GM23338 (cell line): ENCODE measurements at regions not wholly inside any gene's neighbourhood (a gene's known extent, or its start where the extent isn't known, plus 50 kb on each side); places are given as distances from the start of the nearest gene placed in this dataset.

Source experiments
- ATAC-seq: fragments of 200-7000 bp; cut with Tn5 transposase; 3 replicates; pipeline ENCODE4 v1.9.1; 2020
- DNase-seq: peaks from one replicate; pipeline ENCODE4 v3.0.0-alpha.2; 2015; ENCODE audit warnings: low spot score
- H2AFZ ChIP-seq: fragments of 200-600 bp; sonication (generic); 2 replicates; pipeline ENCODE4 v1.8.0; 2016; ENCODE audit warnings: antibody characterized with exemption, mild to moderate bottlenecking, moderate library complexity
- H3F3A ChIP-seq: fragments of 200-600 bp; sonication (generic); replicated peaks from 2 replicates; pipeline ENCODE4 v1.8.0; 2017; ENCODE audit warnings: antibody characterized with exemption, mixed run types, low read depth
- H3K27ac ChIP-seq: fragments of 200-600 bp; sonication (generic); 2 replicates; pipeline ENCODE4 v1.6.1; 2016; ENCODE audit warnings: low read depth
- H3K27me3 ChIP-seq: fragments of 200-600 bp; sonication (generic); 2 replicates; pipeline ENCODE4 v1.8.0; 2016; ENCODE audit warnings: mild to moderate bottlenecking, mixed run types, moderate library complexity; ENCODE audit not compliant: insufficient read depth
- H3K36me3 ChIP-seq: fragments of 200-600 bp; sonication (generic); 2 replicates; pipeline ENCODE4 v1.8.0; 2016; ENCODE audit warnings: mild to moderate bottlenecking; ENCODE audit not compliant: insufficient read depth
- H3K4me1 ChIP-seq: fragments of 200-600 bp; sonication (generic); 2 replicates; pipeline ENCODE4 v1.8.0; 2016; ENCODE audit warnings: mild to moderate bottlenecking, moderate library complexity; ENCODE audit not compliant: insufficient read depth
- H3K4me2 ChIP-seq: fragments of 200-600 bp; sonication (generic); 2 replicates; pipeline ENCODE4 v1.7.1; 2017; ENCODE audit warnings: mixed run types
- H3K4me3 ChIP-seq: fragments of 200-600 bp; sonication (generic); 2 replicates; pipeline ENCODE4 v1.6.1; 2016; ENCODE audit warnings: mixed run types
- H3K79me2 ChIP-seq: fragments of 200-600 bp; sonication (generic); replicated peaks from 2 replicates; pipeline ENCODE4 v1.8.0; 2017; ENCODE audit warnings: mild to moderate bottlenecking; ENCODE audit not compliant: insufficient read depth
- H3K9me2 ChIP-seq: fragments of 200-600 bp; sonication (generic); 2 replicates; pipeline ENCODE4 v1.8.0; 2017; ENCODE audit not compliant: insufficient read depth
- H4K20me1 ChIP-seq: fragments of 200-600 bp; sonication (generic); replicated peaks from 2 replicates; pipeline ENCODE4 v1.8.0; 2017; ENCODE audit warnings: mild to moderate bottlenecking; ENCODE audit not compliant: insufficient read depth
- H3K27ac Mint-ChIP-seq: 2 replicates; pipeline ENCODE4 v1.8.0; 2020; ENCODE audit warnings: inconsistent platforms, mild to moderate bottlenecking, moderate library complexity, mixed read lengths
- H3K27me3 Mint-ChIP-seq: 3 replicates; pipeline ENCODE4 v1.8.0; 2022; ENCODE audit warnings: low read depth, mild to moderate bottlenecking, moderate library complexity, mixed read lengths, inconsistent platforms; ENCODE audit not compliant: insufficient read depth, poor library complexity
- H3K36me3 Mint-ChIP-seq: 3 replicates; pipeline ENCODE4 v1.8.0; 2021; ENCODE audit warnings: low read depth, mild to moderate bottlenecking, inconsistent platforms, moderate library complexity, mixed read lengths
- H3K4me1 Mint-ChIP-seq: 3 replicates; pipeline ENCODE4 v1.8.0; 2020; ENCODE audit warnings: mild to moderate bottlenecking, inconsistent platforms, mixed read lengths
- H3K4me3 Mint-ChIP-seq: 3 replicates; pipeline ENCODE4 v1.8.0; 2021; ENCODE audit warnings: moderate library complexity, mild to moderate bottlenecking, inconsistent platforms, mixed read lengths
- H3K9me3 Mint-ChIP-seq: 3 replicates; pipeline ENCODE4 v1.8.0; 2020; ENCODE audit warnings: moderate library complexity, mild to moderate bottlenecking, inconsistent platforms, mixed read lengths
- CREB1 ChIP-seq: fragments of 250-450 bp; sonication (Bioruptor Pico); IDR thresholded peaks from 2 replicates; pipeline ENCODE4 v1.5.0; 2020; ENCODE audit warnings: low read depth, mild to moderate bottlenecking, moderate library complexity
- CTCF ChIP-seq, 2 experiments: fragments of 200-600 bp in 1 of 2; sonication (generic) in 1 of 2; conservative IDR thresholded peaks; 2 replicates each; pipeline versions ENCODE4 v1.5.1 to v1.6.1; 2016 to 2017; ENCODE audit warnings: antibody characterized with exemption in 2 of 2, low read depth in 2 of 2, mild to moderate bottlenecking in 2 of 2, moderate library complexity in 1 of 2
- ETS1 ChIP-seq: IDR thresholded peaks from 2 replicates; pipeline ENCODE4 v1.6.1; 2016; ENCODE audit warnings: antibody characterized with exemption
- EZH2 ChIP-seq: fragments of 200-600 bp; sonication (generic); IDR thresholded peaks from one replicate; pipeline ENCODE4 v1.8.0; 2017; ENCODE audit warnings: antibody characterized with exemption, mild to moderate bottlenecking, low read depth; ENCODE audit not compliant: unreplicated experiment
- JUNB ChIP-seq: IDR thresholded peaks from one replicate; pipeline ENCODE4 v1.6.1; 2016; ENCODE audit warnings: antibody characterized with exemption; ENCODE audit not compliant: unreplicated experiment
- NANOG ChIP-seq: IDR thresholded peaks from 2 replicates; pipeline ENCODE4 v1.6.1; 2016; ENCODE audit warnings: antibody characterized with exemption, borderline replicate concordance
- REST ChIP-seq: IDR thresholded peaks from one replicate; pipeline ENCODE4 v1.6.1; 2018; ENCODE audit warnings: antibody characterized with exemption; ENCODE audit not compliant: unreplicated experiment
- ZNF462 ChIP-seq: fragments of 250-450 bp; sonication (Bioruptor Pico); IDR thresholded peaks from 2 replicates; pipeline ENCODE4 v1.5.0; 2020; ENCODE audit warnings: mild to moderate bottlenecking, moderate library complexity

- TF ChIP-seq REST (no peak), JUNB (no peak), CREB1 (no peak)
These were observed 486.1 kb upstream of the FOXG1 start (continued) for GRCh38 chr14:28280530-28280929.

- Histone ChIP-seq H3F3A (no peaks in the 10 kb centered on the region), H3K4me2 (no peak overlapping the region), H4K20me1 (no peaks in the 10 kb centered on the region), H3K27me3 (no peaks in the 10 kb centered on the region), H3K4me1 (no peaks in the 10 kb centered on the region), H3K36me3 (no peaks in the 10 kb centered on the region), H3K27ac (no peak overlapping the region), H3K79me2 (no peaks in the 10 kb centered on the region), H2AFZ (no peak overlapping the region), H3K4me3 (no peak overlapping the region), H3K9me2 (no peaks in the 10 kb centered on the region)
- ATAC-seq (no peak), DNase-seq (no peak)
- Mint-ChIP-seq H3K4me1 (no peaks in the 10 kb centered on the region), H3K36me3 (no peaks in the 10 kb centered on the region), H3K27ac (no peak overlapping the region), H3K27me3 (no peaks in the 10 kb centered on the region), H3K4me3 (no peak overlapping the region), H3K9me3 (no peaks in the 10 kb centered on the region; the same call in 2 of the 3 replicates)
- TF ChIP-seq EZH2 (no peak), NANOG (no peak), ETS1 (no peak), ZNF462 (no peak), CTCF (conservative IDR thresholded peaks at IDR 0.05; ENCODE audit: low read depth in 2 of 2) (no peak)
These were observed 485.5 kb upstream of the FOXG1 start for GRCh38 chr14:28280997-28281598.
